Caco-2 (cell line): ENCODE measurements at regions not wholly inside any gene's neighbourhood (a gene's known extent, or its start where the extent isn't known, plus 50 kb on each side); places are given as distances from the start of the nearest gene placed in this dataset.

Experiments used
- BruUV-seq: library from RNA; stranded (reverse); fragments of 400-500 nt; replicated peaks from 2 replicates; lab custom pipeline; 2021; lab: Mats Ljungman, UMichigan
- CTCF ChIA-PET: fragments of 300-600 bp; sonication (Branson Sonifier 250); formaldehyde crosslinking; loops from one replicate; lab custom pipeline; 2022; ENCODE audit warnings: antibody characterized with exemption; lab: Charles Lee
- POLR2A ChIA-PET: fragments of 300-600 bp; sonication (Branson Sonifier 250); formaldehyde crosslinking; loops from one replicate; lab custom pipeline; 2022; ENCODE audit warnings: antibody characterized with exemption; lab: Charles Lee
- DNase-seq, 2 experiments: peaks; one replicate each; pipeline versions ENCODE4 v3.0.0 to v3.0.0-alpha.2; 2020 to 2022
- H3K27me3 ChIP-seq: replicated peaks from 2 replicates; pipeline ENCODE4 v1.6.0; 2011; ENCODE audit warnings: low read length; ENCODE audit not compliant: control insufficient read depth, insufficient read depth
- H3K36me3 ChIP-seq: 2 replicates; pipeline ENCODE4 v1.5.1; 2011; ENCODE audit warnings: low read length; ENCODE audit not compliant: control insufficient read depth, insufficient read depth
- H3K4me1 ChIP-seq: fragments of 250-450 bp; sonication (Bioruptor Pico); 2 replicates; pipeline ENCODE4 v1.5.1; 2020; ENCODE audit warnings: mild to moderate bottlenecking
- H3K4me3 ChIP-seq: 2 replicates; pipeline ENCODE4 v1.5.1; 2011; ENCODE audit warnings: low read depth, mild to moderate bottlenecking, control low read depth, low read length
- H3K9me3 ChIP-seq: fragments of 250-450 bp; sonication (Bioruptor Pico); 2 replicates; pipeline ENCODE4 v1.5.1; 2020; ENCODE audit warnings: mild to moderate bottlenecking, moderate library complexity
- H3K27ac Mint-ChIP-seq: one replicate; pipeline ENCODE4 v1.8.0; 2022; ENCODE audit warnings: mixed read lengths; ENCODE audit not compliant: unreplicated experiment
- H3K27me3 Mint-ChIP-seq: one replicate; pipeline ENCODE4 v1.8.0; 2022; ENCODE audit warnings: mixed read lengths; ENCODE audit not compliant: insufficient read depth, unreplicated experiment
- H3K36me3 Mint-ChIP-seq: one replicate; pipeline ENCODE4 v1.8.0; 2022; ENCODE audit warnings: mild to moderate bottlenecking, mixed read lengths; ENCODE audit not compliant: insufficient read depth, unreplicated experiment
- H3K4me1 Mint-ChIP-seq: one replicate; pipeline ENCODE4 v1.8.0; 2022; ENCODE audit warnings: low read depth, mixed read lengths; ENCODE audit not compliant: unreplicated experiment
- H3K4me3 Mint-ChIP-seq: one replicate; pipeline ENCODE4 v1.8.0; 2022; ENCODE audit warnings: mild to moderate bottlenecking, moderate library complexity, mixed read lengths; ENCODE audit not compliant: unreplicated experiment
- H3K9me3 Mint-ChIP-seq: one replicate; pipeline ENCODE4 v1.8.0; 2022; ENCODE audit warnings: mixed read lengths; ENCODE audit not compliant: unreplicated experiment
- CTCF ChIP-seq, 2 experiments: fragments of 200-600 bp in 1 of 2; IDR thresholded peaks; 1 replicate in 1 of 2; 2 replicates in 1 of 2; pipeline versions ENCODE4 v1.5.1 to v1.8.0; 2011 to 2022; ENCODE audit warnings: antibody characterized with exemption in 1 of 2, control low read depth in 1 of 2, inconsistent platforms in 1 of 2, low read depth in 1 of 2, low read length in 1 of 2, mild to moderate bottlenecking in 1 of 2, moderate library complexity in 1 of 2; ENCODE audit not compliant: insufficient read depth in 1 of 2, severe bottlenecking in 1 of 2, unreplicated experiment in 1 of 2
- intact Hi-C: fragments of 100-400 bp; cut with micrococcal nuclease; formaldehyde crosslinking; loops from one replicate; pipeline ENCODE4 v1.10.0; 2022; ENCODE audit not compliant: unreplicated experiment

GRCh38 chr5:168109441-168109840 is 182.0 kb upstream of the WWC1 start:
- no peaks in the 10 kb centered on the region for H3K27me3 ChIP-seq
- H3K4me3 Mint-ChIP-seq = no peak overlapping the region
- CTCF ChIA-PET = interaction anchor here (0.7 kb wide), 1 partner anchor 1193 kb away, joined by 8 read pairs; no protein-coding TSS in a partner anchor

DNA sequence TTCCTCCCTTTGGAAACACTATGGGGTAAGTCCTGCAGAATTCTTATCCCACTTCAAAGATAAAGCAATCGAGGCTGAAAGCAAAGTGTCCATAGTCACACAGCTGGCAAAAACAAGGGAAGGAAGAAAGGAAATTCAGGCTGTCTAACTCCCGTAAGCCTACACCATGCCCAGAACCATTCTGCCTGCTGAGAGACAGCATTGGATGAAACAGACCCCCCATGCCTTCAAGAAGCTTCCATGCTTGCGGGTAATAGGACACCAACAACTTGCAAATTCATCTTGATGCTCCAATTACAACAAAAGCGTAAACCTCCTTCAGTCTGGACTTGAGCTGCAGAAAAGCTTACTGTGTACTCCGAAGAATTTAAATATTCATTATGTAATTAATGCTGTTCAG is 181.1 kb upstream of the WWC1 start:
- intact Hi-C loops = no loop called here
- peaks cover 10% of the 10 kb centered on the region for H3K4me1 ChIP-seq
- BruUV-seq = no TSS peak
- Mint-ChIP-seq H3K4me1 (peaks cover under 1% of the 10 kb centered on the region), H3K27me3 (peaks cover 12% of the 10 kb centered on the region), H3K36me3 (no peaks in the 10 kb centered on the region), H3K4me3 (no peak overlapping the region), H3K9me3 (no peaks in the 10 kb centered on the region), H3K27ac (no peak overlapping the region)
- H3K36me3 ChIP-seq = no peaks in the 10 kb centered on the region
- POLR2A ChIA-PET = no interaction called here
- no peak overlapping the region for H3K4me3 ChIP-seq
- H3K27me3 ChIP-seq = no peaks in the 10 kb centered on the region
- CTCF ChIA-PET = interaction anchor here (0.6 kb wide), 1 partner anchor 109 kb away, joined by 6 read pairs; no protein-coding TSS in a partner anchor
- TF ChIP-seq CTCF (IDR thresholded peaks at IDR 0.05; ENCODE audit: insufficient read depth in 1 of 2, low read depth in 1 of 2, low read length in 1 of 2, severe bottlenecking in 1 of 2, unreplicated experiment in 1 of 2) = no peak
- H3K9me3 ChIP-seq = no peaks in the 10 kb centered on the region
- DNase-seq = no peak

More at GRCh38 chr5:168109441-168109840, 182.0 kb upstream of the WWC1 start:
- POLR2A ChIA-PET = no interaction called here
- no TSS peak for BruUV-seq
- peaks cover 11% of the 10 kb centered on the region for H3K4me1 ChIP-seq
- no peak for DNase-seq
- intact Hi-C loops = no loop called here
- H3K36me3 Mint-ChIP-seq = no peaks in the 10 kb centered on the region
- H3K4me3 ChIP-seq = no peak overlapping the region
- peaks cover 9% of the 10 kb centered on the region for H3K4me1 Mint-ChIP-seq
- no peak for TF ChIP-seq CTCF (IDR thresholded peaks at IDR 0.05; ENCODE audit: insufficient read depth in 1 of 2, low read depth in 1 of 2, low read length in 1 of 2, severe bottlenecking in 1 of 2, unreplicated experiment in 1 of 2)
- H3K36me3 ChIP-seq = no peaks in the 10 kb centered on the region
- no peak overlapping the region for H3K27ac Mint-ChIP-seq
- H3K9me3 Mint-ChIP-seq = no peaks in the 10 kb centered on the region
- H3K27me3 Mint-ChIP-seq = peaks cover 9% of the 10 kb centered on the region
- no peaks in the 10 kb centered on the region for H3K9me3 ChIP-seq

DNA sequence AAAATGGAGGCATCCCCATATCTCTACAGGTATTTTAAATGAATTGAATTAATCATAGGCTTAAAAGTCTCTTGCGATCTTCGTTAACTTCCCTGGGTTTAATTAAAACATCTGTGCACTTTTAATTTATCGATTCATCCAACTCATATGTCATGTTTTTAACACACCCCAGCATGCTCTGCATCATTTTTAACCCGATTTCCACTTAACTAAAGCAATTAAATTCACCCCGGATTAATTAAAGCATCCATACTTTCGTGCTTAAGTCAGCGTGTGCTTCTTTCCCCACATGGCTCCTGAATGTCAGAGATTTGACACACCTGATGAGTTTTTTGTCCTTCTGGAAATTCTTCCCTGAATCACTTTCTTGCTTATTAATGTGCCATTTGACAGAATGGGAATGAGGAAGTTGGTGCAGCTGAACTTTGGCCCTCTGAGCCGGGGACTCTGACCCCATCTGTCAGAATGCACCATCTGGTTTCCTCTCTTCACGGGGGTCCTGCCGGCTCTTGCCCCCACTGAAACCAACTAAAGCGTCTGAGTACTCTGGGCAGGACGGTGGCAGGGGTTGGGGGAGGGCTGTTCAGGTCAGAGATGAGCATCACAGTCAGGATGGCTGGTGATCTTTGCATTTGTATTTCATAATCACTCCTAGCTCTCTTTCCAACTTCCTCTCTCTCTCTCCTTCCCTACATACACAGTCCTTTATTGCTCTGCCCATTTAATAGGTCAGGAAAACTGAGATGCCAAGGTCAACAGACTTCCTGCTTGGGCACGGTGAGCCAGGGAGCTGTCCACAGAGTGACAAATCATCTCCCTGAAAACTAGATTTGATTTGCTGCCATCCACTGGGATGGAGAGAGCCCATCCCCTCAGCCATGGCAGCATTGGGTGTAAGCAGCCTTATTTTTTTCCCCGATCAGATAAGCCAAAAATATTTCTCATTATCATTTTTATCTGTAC is 180.3 kb upstream of the WWC1 start:
- no peaks in the 10 kb centered on the region for H3K9me3 ChIP-seq
- H3K4me3 ChIP-seq = no peak overlapping the region
- H3K4me1 Mint-ChIP-seq = no peaks in the 10 kb centered on the region
- POLR2A ChIA-PET = no interaction called here
- peaks cover 6% of the 10 kb centered on the region; the same call in 1 of the 2 replicates for H3K4me1 ChIP-seq
- no peaks in the 10 kb centered on the region for H3K27me3 ChIP-seq
- DNase-seq = no peak
- peaks cover 12% of the 10 kb centered on the region for H3K27me3 Mint-ChIP-seq
- no peaks in the 10 kb centered on the region for H3K36me3 Mint-ChIP-seq
- H3K27ac Mint-ChIP-seq = no peak overlapping the region
- no peaks in the 10 kb centered on the region for H3K36me3 ChIP-seq
- no TSS peak for BruUV-seq
- H3K9me3 Mint-ChIP-seq = no peaks in the 10 kb centered on the region
- no peak overlapping the region for H3K4me3 Mint-ChIP-seq
- TF ChIP-seq CTCF (IDR thresholded peaks at IDR 0.05; ENCODE audit: insufficient read depth in 1 of 2, low read depth in 1 of 2, low read length in 1 of 2, severe bottlenecking in 1 of 2, unreplicated experiment in 1 of 2) = no peak
- CTCF ChIA-PET = interaction anchor here (0.6 kb wide), 1 partner anchor 109 kb away, joined by 6 read pairs; no protein-coding TSS in a partner anchor
- intact Hi-C loops = no loop called here
